NCI-H510A (cell line): ENCODE measurements at regions not wholly inside any gene's neighbourhood (a gene's known extent, or its start where the extent isn't known, plus 50 kb on each side); places are given as distances from the start of the nearest gene placed in this dataset.
"Not testable (repeated sequence)": the region's sequence is repeated elsewhere in the genome, so short reads cannot be mapped to it uniquely, and the experiment has no call there.

ENCODE experiments used
- DNase-seq: peaks from one replicate; lab custom pipeline; 2025; lab: John Stamatoyannopoulos, UW

- no peak for DNase-seq
Observed at GRCh38 chr16:50449800-50450199, 81.0 kb upstream of the BRD7 start.

- no peak for DNase-seq
Observed at GRCh38 chr16:50448981-50449380, 80.2 kb upstream of the BRD7 start.

GRCh38 chr16:50448522-50448921, 79.7 kb upstream of the BRD7 start:
- DNase-seq: no peak

- not testable (repeated sequence) for DNase-seq
Observed at GRCh38 chr16:50447386-50447785, 78.6 kb upstream of the BRD7 start.

GRCh38 chr16:50446861-50447260, 78.1 kb upstream of the BRD7 start:
- DNase-seq: no peak

- no peak for DNase-seq
Observed at GRCh38 chr16:50445621-50446555, 77.1 kb upstream of the BRD7 start.

- no peak for DNase-seq
Observed at GRCh38 chr16:50444526-50444925, 75.7 kb upstream of the BRD7 start.

GRCh38 chr16:50442221-50442620, 73.4 kb upstream of the BRD7 start:
- no peak for DNase-seq

- DNase-seq: no peak
Observed at GRCh38 chr16:50441486-50442157, 72.8 kb upstream of the BRD7 start.

- DNase-seq: no peak
Observed at GRCh38 chr16:50440991-50441390, 72.2 kb upstream of the BRD7 start.

- DNase-seq: no peak
Observed at GRCh38 chr16:50440531-50440930, 71.7 kb upstream of the BRD7 start.

- no peak for DNase-seq
Observed at GRCh38 chr16:50437769-50438437, 69.1 kb upstream of the BRD7 start.

- DNase-seq: no peak
Observed at GRCh38 chr16:50436271-50436670, 67.5 kb upstream of the BRD7 start.

GRCh38 chr16:50434872-50435478, 66.2 kb upstream of the BRD7 start:
- no peak for DNase-seq

- DNase-seq: no peak
Observed at GRCh38 chr16:50430076-50430475, 61.3 kb upstream of the BRD7 start.

GRCh38 chr16:50428742-50429141, 60.0 kb upstream of the BRD7 start:
- no peak for DNase-seq

- DNase-seq: no peak
Observed at GRCh38 chr16:50428116-50428515, 59.3 kb upstream of the BRD7 start.

- no peak for DNase-seq
Observed at GRCh38 chr16:50427107-50427506, 58.3 kb upstream of the BRD7 start.

- no peak for DNase-seq
Observed at GRCh38 chr16:50425648-50426047, 56.9 kb upstream of the BRD7 start.

GRCh38 chr16:50425044-50425443, 56.3 kb upstream of the BRD7 start:
- no peak for DNase-seq

GRCh38 chr16:50422926-50423325, 54.1 kb upstream of the BRD7 start:
- DNase-seq: no peak

GRCh38 chr16:50419116-50419515, 50.3 kb upstream of the BRD7 start:
- DNase-seq: no peak
